Jurkat, Clone E6-1 (cell line): ENCODE measurements at regions not wholly inside any gene's neighbourhood (a gene's known extent, or its start where the extent isn't known, plus 50 kb on each side); places are given as distances from the start of the nearest gene placed in this dataset.
A peak's percentile ranks its signal among the peaks of the same experiment; 100 is the strongest.

ENCODE experiments used
- DNase-seq: peaks from one replicate; pipeline ENCODE4 v3.0.0-alpha.2; 2011; ENCODE audit warnings: low read depth, low spot score
- H3K4me3 ChIP-seq: 2 replicates; pipeline ENCODE4 v1.5.1; 2011; ENCODE audit warnings: mild to moderate bottlenecking, low read length, control low read depth, moderate library complexity

DNA sequence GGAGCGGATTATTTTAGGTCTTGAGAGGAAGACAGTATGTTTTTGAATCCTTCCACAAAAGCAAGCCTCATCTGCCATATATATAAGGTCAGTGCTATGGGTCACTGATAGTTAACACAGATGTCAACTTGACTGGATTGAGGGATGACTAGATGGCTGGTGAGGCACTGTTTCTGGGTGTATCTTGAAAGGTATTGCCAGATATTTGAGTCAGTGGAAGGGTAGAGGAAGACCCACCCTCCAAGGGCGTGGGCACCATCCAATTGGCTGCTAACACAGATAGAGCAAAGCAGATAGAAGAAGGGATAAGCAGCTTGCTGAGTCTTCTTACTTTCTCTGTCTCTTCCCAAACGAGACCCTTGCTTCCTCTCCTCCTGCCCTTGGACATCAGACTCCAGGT, 185.0 kb upstream of the BTG1 start:
- no peak overlapping the region for H3K4me3 ChIP-seq
- DNase-seq, result no peak

GRCh38 chr12:92326877-92327276, 181.2 kb upstream of the BTG1 start:
- H3K4me3 ChIP-seq, result no peak overlapping the region
- DNase-seq, result no peak

DNA sequence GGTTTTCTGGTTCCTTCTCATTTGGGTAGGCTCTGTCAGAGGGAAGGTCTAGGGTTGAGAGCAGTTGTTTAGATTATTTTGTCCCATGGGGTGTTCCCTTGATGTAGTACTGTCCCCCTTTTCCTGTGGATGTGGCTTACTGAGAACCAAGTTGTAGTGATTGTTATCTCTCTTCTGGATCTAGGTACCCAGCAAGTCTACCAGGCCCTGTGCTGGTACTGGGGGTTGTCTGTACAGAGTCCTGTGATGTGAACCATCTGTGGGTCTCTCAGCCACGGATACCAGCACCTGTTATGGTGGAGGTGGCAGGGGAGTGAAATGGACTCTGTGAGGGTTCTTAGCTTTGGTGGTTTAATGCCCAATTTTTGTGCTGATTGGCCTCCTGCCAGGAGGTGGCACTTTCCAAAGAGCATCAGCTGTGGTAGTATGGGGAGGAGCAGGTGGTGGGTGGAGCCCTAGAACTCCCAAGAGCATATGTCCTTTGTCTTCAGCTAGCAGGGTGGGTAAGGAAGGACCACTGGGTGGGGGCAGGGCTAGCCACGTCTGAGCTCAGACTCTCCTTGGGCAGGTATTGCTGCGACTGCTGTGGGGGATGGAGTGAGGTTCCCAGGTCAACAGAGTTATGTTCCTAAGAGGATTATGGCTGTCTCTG, 179.3 kb upstream of the BTG1 start:
- no peak overlapping the region for H3K4me3 ChIP-seq
- DNase-seq, result peak; percentile 72

DNA sequence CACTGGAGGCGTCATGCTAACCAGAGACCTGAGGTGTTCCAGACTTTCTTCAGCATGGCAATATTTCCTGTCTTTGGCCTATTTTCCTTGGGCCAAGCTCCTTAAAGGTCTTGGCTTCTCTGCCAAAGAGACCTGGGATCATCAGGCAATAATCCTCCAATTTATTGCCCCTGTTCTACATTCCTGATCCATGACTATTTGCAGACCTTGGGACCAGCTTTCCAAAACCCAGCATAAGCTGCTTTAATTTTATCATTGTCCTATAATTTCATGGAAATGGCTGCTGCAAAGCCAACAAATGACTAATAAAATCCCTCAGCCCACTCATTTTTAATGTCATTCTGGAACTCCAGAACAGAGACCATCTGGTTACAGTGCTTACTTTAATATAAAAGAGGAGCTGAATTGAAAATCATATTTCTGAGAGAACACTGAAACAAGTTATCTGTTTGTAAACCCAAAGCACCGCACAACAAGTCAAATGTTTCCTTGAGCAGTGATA, 166.9 kb upstream of the BTG1 start:
- H3K4me3 ChIP-seq, result no peak overlapping the region
- no peak for DNase-seq

GRCh38 chr12:92304371-92305055, 158.9 kb upstream of the BTG1 start:
- DNase-seq, result no peak
- no peak overlapping the region for H3K4me3 ChIP-seq

DNA sequence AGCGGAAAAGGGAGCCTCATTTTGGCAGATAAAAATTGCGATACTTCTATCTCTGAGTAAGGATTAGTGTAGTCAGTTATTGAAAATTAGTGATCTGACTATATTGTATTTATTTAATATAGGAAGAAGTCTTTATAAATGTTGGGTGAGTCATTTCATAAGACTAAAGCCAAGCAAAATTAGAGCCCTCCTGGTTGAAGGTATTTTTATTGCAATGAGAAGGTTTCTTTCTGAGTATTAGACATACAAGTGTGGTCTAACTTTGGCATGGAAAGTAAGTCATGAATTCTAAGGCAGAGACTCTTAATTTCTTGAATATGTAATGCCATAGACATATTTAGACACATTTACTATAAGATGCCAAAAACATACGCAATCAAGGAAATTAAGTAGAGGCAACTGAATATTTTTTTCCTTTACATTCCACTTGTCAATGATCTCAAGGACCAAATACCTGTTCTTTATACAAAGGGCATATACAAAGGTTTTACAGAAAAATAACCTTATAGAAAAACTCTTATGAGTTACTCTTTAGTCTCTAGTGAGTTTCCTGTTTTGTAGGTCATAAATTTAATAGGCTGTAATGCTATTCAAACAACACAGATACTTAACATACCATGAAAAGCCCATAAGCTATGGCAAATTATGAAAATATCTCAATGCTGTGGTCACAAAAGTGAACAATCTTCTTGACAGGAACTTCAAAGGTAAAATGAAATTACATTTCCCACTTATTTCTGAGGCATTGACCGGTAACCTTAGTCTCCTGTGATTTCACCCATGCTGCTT, 156.6 kb upstream of the BTG1 start:
- H3K4me3 ChIP-seq, result no peak overlapping the region
- no peak for DNase-seq

DNA sequence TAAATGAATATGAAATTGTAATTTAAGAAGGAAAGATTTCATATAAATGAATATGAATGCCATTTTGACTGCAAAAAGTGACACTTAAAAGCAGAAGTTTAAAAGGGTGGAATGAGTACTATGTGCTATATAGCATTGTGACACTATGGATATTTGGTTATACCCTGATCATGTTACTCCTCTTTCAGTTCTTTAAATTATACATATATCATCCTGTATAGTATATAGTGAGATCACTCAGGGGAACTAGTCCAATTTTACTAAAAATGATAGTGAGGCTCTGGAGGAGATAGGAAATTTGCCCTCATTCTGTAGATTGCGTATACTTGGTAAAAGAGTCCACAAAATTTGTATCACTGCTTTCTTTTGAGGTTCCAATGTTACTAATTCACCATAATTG, 155.7 kb upstream of the BTG1 start:
- H3K4me3 ChIP-seq, result no peak overlapping the region
- DNase-seq, result no peak

- H3K4me3 ChIP-seq, result no peak overlapping the region
- DNase-seq, result no peak
Observed at GRCh38 chr12:92300777-92301176, 155.1 kb upstream of the BTG1 start.

- H3K4me3 ChIP-seq, result no peak overlapping the region
- no peak for DNase-seq
Observed at GRCh38 chr12:92299744-92300143, 154.1 kb upstream of the BTG1 start.

GRCh38 chr12:92299344-92299743, 153.7 kb upstream of the BTG1 start:
- no peak overlapping the region for H3K4me3 ChIP-seq
- no peak for DNase-seq

GRCh38 chr12:92297932-92298696, 152.5 kb upstream of the BTG1 start:
- DNase-seq, result no peak
- H3K4me3 ChIP-seq, result no peak overlapping the region

DNA sequence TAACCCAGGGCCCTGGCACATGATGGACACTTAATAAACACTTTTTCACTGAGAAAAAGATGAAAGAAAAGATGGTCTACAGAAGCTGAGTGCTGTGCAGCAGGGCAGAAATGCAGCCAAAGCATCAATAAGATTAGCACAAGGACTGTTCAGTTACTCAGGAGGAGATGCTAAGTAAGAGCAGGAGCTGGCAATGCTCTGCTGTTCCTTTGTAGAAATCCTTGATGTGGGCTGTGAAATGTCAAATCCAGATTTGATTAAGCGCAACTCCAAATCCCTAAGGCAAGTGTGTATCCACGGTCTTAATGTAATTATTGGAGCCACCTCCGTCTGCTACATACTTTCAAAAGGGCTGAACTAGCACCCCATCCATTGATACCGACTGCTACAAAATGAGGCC, 151.8 kb upstream of the BTG1 start:
- no peak for DNase-seq
- no peak overlapping the region for H3K4me3 ChIP-seq

DNA sequence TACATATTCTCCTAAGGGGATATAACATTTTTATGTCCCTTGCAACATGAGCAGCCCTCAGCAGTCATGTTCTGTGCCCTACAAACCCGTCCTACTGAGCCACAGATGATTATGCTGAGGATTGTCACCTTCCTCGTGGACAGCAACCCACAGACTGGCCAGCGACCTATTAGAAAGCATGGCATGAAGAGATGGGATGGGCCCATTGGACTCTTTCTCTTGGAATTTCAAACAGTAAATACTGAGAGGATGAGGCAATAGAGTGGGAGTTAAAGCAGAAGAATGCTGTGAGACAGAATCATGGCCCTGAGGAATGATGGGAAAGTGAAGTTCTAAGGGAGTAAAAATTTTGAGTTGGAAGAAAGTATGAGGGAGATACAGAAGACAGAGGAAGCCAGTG, 149.9 kb upstream of the BTG1 start:
- no peak for DNase-seq

GRCh38 chr12:92294676-92295440, 149.2 kb upstream of the BTG1 start:
- no peak overlapping the region for H3K4me3 ChIP-seq
- DNase-seq, result no peak

More for the DNA sequence above, 149.9 kb upstream of the BTG1 start:
- no peak overlapping the region for H3K4me3 ChIP-seq

GRCh38 chr12:92292016-92292415, 146.4 kb upstream of the BTG1 start:
- H3K4me3 ChIP-seq, result no peak overlapping the region
- DNase-seq, result no peak

DNA sequence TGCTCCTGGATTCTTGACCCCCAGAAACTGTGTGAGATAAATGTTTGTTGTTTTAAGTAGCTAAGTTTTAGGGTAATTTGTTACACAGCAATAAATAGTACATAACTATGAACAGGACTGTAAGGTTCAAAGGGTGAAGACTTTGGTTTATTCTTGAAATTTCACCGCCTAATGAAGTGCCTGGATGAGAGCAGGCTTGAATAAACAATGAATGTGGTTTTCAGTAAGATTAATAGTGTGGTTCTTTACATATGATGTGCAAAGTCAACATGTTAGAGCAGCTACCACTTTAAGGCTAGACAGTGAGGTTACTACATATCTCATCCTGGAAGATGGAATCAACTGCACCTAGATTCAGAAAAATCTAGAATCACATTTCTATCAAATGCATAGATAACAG, 145.2 kb upstream of the BTG1 start:
- no peak overlapping the region for H3K4me3 ChIP-seq
- DNase-seq, result no peak

DNA sequence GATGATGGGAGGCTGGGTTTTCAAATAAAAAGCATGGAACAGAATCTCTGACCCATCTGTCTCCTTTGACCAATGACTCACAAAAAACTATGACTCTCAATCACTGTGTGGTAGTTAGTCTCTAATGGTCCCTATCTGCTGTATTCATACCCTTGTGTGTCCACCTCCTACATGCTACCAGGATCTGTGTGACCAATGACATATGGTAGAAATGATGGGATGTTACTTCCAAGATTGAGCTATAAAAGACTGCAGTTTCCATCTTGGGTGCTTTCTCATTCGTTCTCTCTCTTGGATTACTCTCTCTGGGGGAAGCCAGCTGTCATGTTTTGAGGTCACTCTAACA, 144.7 kb upstream of the BTG1 start:
- no peak overlapping the region for H3K4me3 ChIP-seq
- DNase-seq, result no peak

DNA sequence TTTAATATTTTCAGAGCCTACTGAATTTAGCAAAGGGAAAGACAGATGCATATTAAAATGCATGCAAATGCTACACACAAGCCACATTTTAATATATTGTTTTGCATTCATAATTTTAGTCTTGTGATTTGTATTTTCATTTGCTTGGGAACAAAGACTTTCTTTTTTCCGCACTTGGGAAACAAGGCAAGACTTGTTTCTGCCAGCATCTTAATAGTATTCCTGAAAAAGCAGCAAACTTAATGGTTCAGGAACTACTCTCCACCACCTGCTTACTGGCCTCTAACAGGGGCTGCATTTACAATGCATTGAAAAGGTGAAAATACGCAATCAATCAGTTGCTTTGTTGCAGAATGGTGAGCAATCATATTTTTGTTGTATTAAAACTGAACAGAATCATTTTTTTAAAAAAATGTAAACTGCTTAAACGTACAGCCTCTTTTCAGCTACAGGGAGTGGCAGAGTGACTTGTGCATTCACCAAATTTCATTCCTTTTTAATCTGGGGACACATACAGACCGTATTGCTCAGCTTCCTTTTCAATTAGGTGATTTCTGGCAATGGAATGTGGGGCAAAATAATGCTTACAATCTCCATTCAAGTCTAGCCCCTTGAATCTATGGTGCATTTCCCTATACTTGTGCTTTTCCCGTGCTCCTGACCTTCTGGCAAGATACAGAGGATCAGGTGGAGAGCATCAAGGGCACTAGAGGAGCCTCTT, 144.1 kb upstream of the BTG1 start:
- no peak overlapping the region for H3K4me3 ChIP-seq
- DNase-seq, result no peak
